A673 (cell line): ENCODE measurements at regions not wholly inside any gene's neighbourhood (a gene's known extent, or its start where the extent isn't known, plus 50 kb on each side); places are given as distances from the start of the nearest gene placed in this dataset.

Experiments used
- CTCF ChIP-seq: fragments of 300-800, 200-600 bp; sonication (generic); conservative IDR thresholded peaks from 2 replicates; pipeline ENCODE4 v1.5.1; 2017; ENCODE audit warnings: low read depth, mild to moderate bottlenecking, antibody characterized with exemption, low read length, moderate library complexity, mixed read lengths
- EZH2 ChIP-seq: fragments of 200-600 bp; sonication (generic); IDR thresholded peaks from 2 replicates; pipeline ENCODE4 v1.6.1; 2017; ENCODE audit warnings: borderline replicate concordance, low read depth, mild to moderate bottlenecking, mixed read lengths, antibody characterized with exemption, low read length; ENCODE audit not compliant: poor library complexity, severe bottlenecking

- TF ChIP-seq CTCF: no peak
- TF ChIP-seq EZH2: no peak
These were observed 103.0 kb upstream of the SHISA6 start for GRCh38 chr17:11138023-11138422.
